OCI-LY7 (cell line): ENCODE measurements at regions not wholly inside any gene's neighbourhood (a gene's known extent, or its start where the extent isn't known, plus 50 kb on each side); places are given as distances from the start of the nearest gene placed in this dataset.
"Not testable (repeated sequence)": the region's sequence is repeated elsewhere in the genome, so short reads cannot be mapped to it uniquely, and the experiment has no call there.

Experiments used
- BruUV-seq: library from RNA; stranded (reverse); fragments of 400-500 nt; replicated peaks from 2 replicates; lab custom pipeline; 2021; lab: Mats Ljungman, UMichigan
- CTCF ChIA-PET: fragments of 300-600 bp; sonication (Branson Sonifier 250); formaldehyde crosslinking; loops from one replicate; lab custom pipeline; 2022; ENCODE audit warnings: antibody characterized with exemption; ENCODE audit not compliant: unreplicated experiment; lab: Charles Lee
- POLR2A ChIA-PET: fragments of 300-600 bp; sonication (Branson Sonifier 250); formaldehyde crosslinking; loops from one replicate; lab custom pipeline; 2022; ENCODE audit warnings: antibody characterized with exemption; lab: Charles Lee
- DNase-seq: peaks from one replicate; pipeline ENCODE4 v3.0.0-alpha.2; 2015; ENCODE audit warnings: low spot score
- H2AFZ ChIP-seq: fragments of 200-600 bp; sonication (generic), shearing (Covaris generic); 2 replicates; pipeline ENCODE4 v1.6.1; 2014; ENCODE audit warnings: mild to moderate bottlenecking, antibody characterized with exemption, low read length, moderate library complexity
- H3K27ac ChIP-seq: fragments of 200-600 bp; sonication (generic); 2 replicates; pipeline ENCODE4 v1.5.1; 2014; ENCODE audit warnings: mixed run types, low read depth, mild to moderate bottlenecking, moderate library complexity, low read length, inconsistent platforms; ENCODE audit not compliant: poor library complexity, severe bottlenecking
- H3K36me3 ChIP-seq: fragments of 200-600 bp; sonication (generic); 2 replicates; pipeline ENCODE4 v1.6.1; 2014; ENCODE audit warnings: mild to moderate bottlenecking, antibody characterized with exemption, low read length, moderate library complexity, mixed read lengths; ENCODE audit not compliant: insufficient read depth
- H3K4me1 ChIP-seq: fragments of 200-600 bp; sonication (generic); 2 replicates; pipeline ENCODE4 v1.5.1; 2014; ENCODE audit warnings: mild to moderate bottlenecking, low read length; ENCODE audit not compliant: insufficient read depth, poor library complexity, severe bottlenecking
- H3K4me2 ChIP-seq: fragments of 200-600 bp; sonication (generic); 2 replicates; pipeline ENCODE4 v1.6.1; 2014; ENCODE audit warnings: mild to moderate bottlenecking, low read length
- H3K4me3 ChIP-seq: fragments of 200-600 bp; sonication (generic); 2 replicates; pipeline ENCODE4 v1.5.1; 2014; ENCODE audit warnings: mild to moderate bottlenecking, low read depth, low read length; ENCODE audit not compliant: poor library complexity, severe bottlenecking
- H3K79me2 ChIP-seq: fragments of 200-600 bp; sonication (generic); 2 replicates; pipeline ENCODE4 v1.6.1; 2016; ENCODE audit warnings: low read depth, mild to moderate bottlenecking, low read length, moderate library complexity, mixed read lengths; ENCODE audit not compliant: insufficient read depth
- H3K9me2 ChIP-seq: fragments of 200-600 bp; sonication (generic); 2 replicates; pipeline ENCODE4 v1.6.1; 2016; ENCODE audit warnings: mild to moderate bottlenecking, low read length, mixed read lengths; ENCODE audit not compliant: insufficient read depth
- H3K9me3 ChIP-seq: fragments of 200-600 bp; sonication (generic); 2 replicates; pipeline ENCODE4 v1.6.1; 2014; ENCODE audit warnings: mild to moderate bottlenecking, mixed run types, low read length, mixed read lengths
- H4K20me1 ChIP-seq: fragments of 200-600 bp; sonication (generic); 2 replicates; pipeline ENCODE4 v1.6.1; 2014; ENCODE audit warnings: mild to moderate bottlenecking, antibody characterized with exemption, low read length, moderate library complexity, mixed read lengths; ENCODE audit not compliant: insufficient read depth
- CTCF ChIP-seq: fragments of 200-600 bp; sonication (generic); conservative IDR thresholded peaks from 2 replicates; pipeline ENCODE4 v1.5.1; 2014; ENCODE audit warnings: mild to moderate bottlenecking, antibody characterized with exemption, low read length, moderate library complexity, mixed read lengths
- EZH2phosphoT487 ChIP-seq: fragments of 200-600 bp; sonication (generic); IDR thresholded peaks from 2 replicates; pipeline ENCODE4 v1.6.1; 2018; ENCODE audit warnings: low read depth, borderline replicate concordance, mild to moderate bottlenecking, mixed run types, antibody characterized with exemption, low read length, moderate library complexity, mixed read lengths
- intact Hi-C: fragments of 100-400 bp; cut with micrococcal nuclease; formaldehyde crosslinking; loops from one replicate; pipeline ENCODE4 v1.10.0; 2022; ENCODE audit not compliant: unreplicated experiment

- CTCF ChIA-PET = no interaction called here
Measured at GRCh38 chr2:150802635-150803034, 315.2 kb upstream of the RND3 start.

GRCh38 chr2:150796236-150796635, 308.8 kb upstream of the RND3 start:
- H3K36me3 ChIP-seq, H2AFZ ChIP-seq, H3K4me2 ChIP-seq, H3K9me2 ChIP-seq, H3K27ac ChIP-seq, H3K9me3 ChIP-seq, H3K4me3 ChIP-seq, DNase-seq, H3K79me2 ChIP-seq, intact Hi-C loops, CTCF ChIA-PET, H4K20me1 ChIP-seq, H3K4me1 ChIP-seq, BruUV-seq: not testable (repeated sequence)
- POLR2A ChIA-PET = interaction anchor here (0.6 kb wide), 1 partner anchor 294 kb away, joined by 5 read pairs; no protein-coding TSS in a partner anchor

More at GRCh38 chr2:150802635-150803034, 315.2 kb upstream of the RND3 start:
- Histone ChIP-seq H3K4me3 (no peak overlapping the region), H3K27ac (no peak overlapping the region), H3K9me2 (no peaks in the 10 kb centered on the region), H3K9me3 (no peaks in the 10 kb centered on the region), H3K4me1 (no peaks in the 10 kb centered on the region), H3K4me2 (no peak overlapping the region), H4K20me1 (no peaks in the 10 kb centered on the region), H3K36me3 (no peaks in the 10 kb centered on the region), H2AFZ (no peak overlapping the region), H3K79me2 (no peaks in the 10 kb centered on the region)
- no peak for DNase-seq
- TF ChIP-seq CTCF (no peak), EZH2phosphoT487 (no peak)
- POLR2A ChIA-PET = no interaction called here
- BruUV-seq = no TSS peak
- intact Hi-C loops = no loop called here

DNA sequence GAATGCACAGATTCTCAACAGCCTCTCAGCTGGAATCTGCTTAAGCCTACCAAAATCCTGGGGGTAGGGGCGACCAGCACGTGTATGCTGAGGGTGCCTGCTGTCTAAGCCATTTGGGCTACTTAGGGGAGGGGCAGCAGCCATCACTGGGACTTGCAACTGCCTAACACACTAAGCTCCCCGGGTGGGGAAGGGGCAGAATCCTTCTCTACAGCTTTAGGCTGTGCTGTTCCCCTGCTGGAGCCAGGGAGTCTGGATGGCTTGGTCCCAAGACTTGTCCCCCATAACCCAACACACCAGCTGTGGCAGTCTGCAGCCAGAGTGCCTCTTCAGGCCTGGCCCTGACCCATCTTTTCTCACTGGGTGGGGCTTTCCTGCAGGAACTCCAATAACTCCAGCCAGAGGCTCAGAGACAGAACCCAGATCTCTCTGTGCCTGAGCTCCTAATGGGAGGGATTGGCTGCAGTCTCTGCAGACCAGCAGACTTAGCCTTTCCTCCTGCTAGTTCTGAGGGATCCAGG, 305.4 kb upstream of the RND3 start:
- Histone ChIP-seq H3K27ac (no peak overlapping the region), H3K4me2 (no peak overlapping the region), H3K36me3 (no peaks in the 10 kb centered on the region), H3K9me2 (no peaks in the 10 kb centered on the region), H3K79me2 (no peaks in the 10 kb centered on the region), H4K20me1 (no peaks in the 10 kb centered on the region), H3K4me3 (no peak overlapping the region), H2AFZ (no peak overlapping the region), H3K4me1 (no peaks in the 10 kb centered on the region), H3K9me3 (no peaks in the 10 kb centered on the region)
- intact Hi-C loops = no loop called here
- BruUV-seq = no TSS peak
- no peak for DNase-seq
- TF ChIP-seq CTCF = no peak
- no peak for TF ChIP-seq EZH2phosphoT487
- ChIA-PET POLR2A (no interaction called here), CTCF (no interaction called here)
